ENCODE measurements at regions not wholly inside any gene's neighbourhood (a gene's known extent, or its start where the extent isn't known, plus 50 kb on each side); places are given as distances from the start of the nearest gene placed in this dataset.

- DNase-seq: no peak
Measured at GRCh38 chr1:25001125-25001915, 71.2 kb upstream of the RUNX3 start.

GRCh38 chr1:24999906-25000305 is 69.8 kb upstream of the RUNX3 start:
- no peak for DNase-seq

GRCh38 chr1:24999426-24999825 is 69.3 kb upstream of the RUNX3 start:
- DNase-seq: no peak

- no peak for DNase-seq
Measured at GRCh38 chr1:24998563-24999245, 68.6 kb upstream of the RUNX3 start.

GRCh38 chr1:24996983-24997893 is 67.2 kb upstream of the RUNX3 start:
- no peak for DNase-seq

- DNase-seq: no peak
Measured at GRCh38 chr1:24996456-24996855, 66.4 kb upstream of the RUNX3 start.

GRCh38 chr1:24995661-24996060 is 65.6 kb upstream of the RUNX3 start:
- no peak for DNase-seq

GRCh38 chr1:24995140-24995539 is 65.1 kb upstream of the RUNX3 start:
- DNase-seq: no peak

GRCh38 chr1:24993871-24994580 is 64.0 kb upstream of the RUNX3 start:
- peak; percentile 24 to 54 (median 43) for DNase-seq

- no peak for DNase-seq
Measured at GRCh38 chr1:24992761-24993211, 62.7 kb upstream of the RUNX3 start.

- no peak for DNase-seq
Measured at GRCh38 chr1:24992124-24992760, 62.2 kb upstream of the RUNX3 start.

GRCh38 chr1:24991697-24992096 is 61.6 kb upstream of the RUNX3 start:
- peak; percentile 77 to 92 (median 87) for DNase-seq

- DNase-seq: peak; percentile 64 to 74 (median 68)
Measured at GRCh38 chr1:24990779-24991641, 60.9 kb upstream of the RUNX3 start.

GRCh38 chr1:24990136-24990535 is 60.1 kb upstream of the RUNX3 start:
- no peak for DNase-seq

GRCh38 chr1:24989082-24989481 is 59.0 kb upstream of the RUNX3 start:
- DNase-seq: no peak

GRCh38 chr1:24988558-24988912 is 58.5 kb upstream of the RUNX3 start:
- peak in 1 of 4 experiments; percentile 1 for DNase-seq

GRCh38 chr1:24987875-24988557 is 57.9 kb upstream of the RUNX3 start:
- DNase-seq: peak in 1 of 4 experiments; percentile 4

- peak in 1 of 4 experiments; percentile 3 for DNase-seq
Measured at GRCh38 chr1:24987424-24987823, 57.3 kb upstream of the RUNX3 start.

GRCh38 chr1:24986372-24986965 is 56.4 kb upstream of the RUNX3 start:
- peak; percentile 86 to 93 (median 91) for DNase-seq

- no peak for DNase-seq
Measured at GRCh38 chr1:24985737-24986136, 55.7 kb upstream of the RUNX3 start.
